IMR-90 (cell line): ENCODE measurements at regions not wholly inside any gene's neighbourhood (a gene's known extent, or its start where the extent isn't known, plus 50 kb on each side); places are given as distances from the start of the nearest gene placed in this dataset.

ENCODE experiments used
- ATAC-seq: fragments of 200-7000 bp; cut with Tn5 transposase; 2 replicates; pipeline ENCODE4 v1.9.1; 2020; ENCODE audit warnings: low read depth, mild to moderate bottlenecking, moderate library complexity
- BruUV-seq: library from RNA; stranded (reverse); fragments of 400-500 nt; replicated peaks from 2 replicates; lab custom pipeline; 2021; lab: Mats Ljungman, UMichigan
- CTCF ChIA-PET: fragments of 300-600 bp; formaldehyde crosslinking; extraction: SDS; loops from one replicate; lab custom pipeline; 2021; ENCODE audit warnings: antibody characterized with exemption; lab: Yijun Ruan, JAX
- POLR2A ChIA-PET: fragments of 300-600 bp; sonication (Branson Sonifier 250); formaldehyde crosslinking; loops from one replicate; lab custom pipeline; 2022; ENCODE audit warnings: antibody characterized with exemption; ENCODE audit not compliant: unreplicated experiment; lab: Charles Lee
- DNase-seq: peaks from one replicate; pipeline ENCODE4 v3.0.0; 2013
- H2AFZ ChIP-seq: replicated peaks from 2 replicates; pipeline ENCODE3; 2013; ENCODE audit warnings: low read length, mild to moderate bottlenecking; ENCODE audit not compliant: poor library complexity
- H2AK5ac ChIP-seq: 2 replicates; pipeline ENCODE4 v1.6.1; 2013; ENCODE audit warnings: low read depth, low read length, inconsistent platforms
- H2AK9ac ChIP-seq: replicated peaks from 2 replicates; pipeline ENCODE3; 2013; ENCODE audit warnings: mild to moderate bottlenecking, low read depth, low read length, moderate library complexity; ENCODE audit not compliant: poor library complexity
- H2BK120ac ChIP-seq: 2 replicates; pipeline ENCODE4 v1.6.1; 2013; ENCODE audit warnings: low read depth, low read length, inconsistent platforms
- H2BK15ac ChIP-seq: 3 replicates; pipeline ENCODE4 v1.6.1; 2013; ENCODE audit warnings: low read depth, low read length, inconsistent platforms
- H2BK20ac ChIP-seq: 2 replicates; pipeline ENCODE4 v1.6.1; 2013; ENCODE audit warnings: low read depth, mild to moderate bottlenecking, inconsistent platforms, low read length, moderate library complexity
- H2BK5ac ChIP-seq: 2 replicates; pipeline ENCODE4 v1.6.1; 2013; ENCODE audit warnings: mild to moderate bottlenecking, low read depth, low read length, inconsistent platforms; ENCODE audit not compliant: poor library complexity, severe bottlenecking
- H3K14ac ChIP-seq: replicated peaks from 2 replicates; pipeline ENCODE4 v1.6.1; 2013; ENCODE audit warnings: low read depth, low read length, inconsistent platforms
- H3K18ac ChIP-seq: 2 replicates; pipeline ENCODE4 v1.6.1; 2013; ENCODE audit warnings: low read depth, low read length, control low read depth
- H3K23ac ChIP-seq: 2 replicates; pipeline ENCODE4 v1.6.1; 2013; ENCODE audit warnings: low read depth, low read length, inconsistent platforms
- H3K27ac ChIP-seq: 2 replicates; pipeline ENCODE4 v1.5.1; 2013; ENCODE audit warnings: mild to moderate bottlenecking, control low read depth, low read length; ENCODE audit not compliant: insufficient read depth
- H3K27me3 ChIP-seq: 2 replicates; pipeline ENCODE4 v1.6.1; 2013; ENCODE audit warnings: low read length; ENCODE audit not compliant: control insufficient read depth, insufficient read depth
- H3K36me3 ChIP-seq: 2 replicates; pipeline ENCODE4 v1.6.1; 2013; ENCODE audit warnings: low read length, mixed read lengths; ENCODE audit not compliant: control insufficient read depth, insufficient read depth
- H3K4ac ChIP-seq: 2 replicates; pipeline ENCODE4 v1.6.1; 2013; ENCODE audit warnings: low read depth, low read length, inconsistent platforms
- H3K4me1 ChIP-seq: 2 replicates; pipeline ENCODE4 v1.6.1; 2013; ENCODE audit warnings: low read length, mixed read lengths; ENCODE audit not compliant: control insufficient read depth, insufficient read depth
- H3K4me2 ChIP-seq: 2 replicates; pipeline ENCODE4 v1.6.1; 2013; ENCODE audit warnings: low read depth, mild to moderate bottlenecking, control low read depth, low read length, moderate library complexity
- H3K4me3 ChIP-seq: 2 replicates; pipeline ENCODE4 v1.5.1; 2013; ENCODE audit warnings: low read depth, mild to moderate bottlenecking, control low read depth, low read length, moderate library complexity; ENCODE audit not compliant: insufficient read depth
- H3K56ac ChIP-seq: 2 replicates; pipeline ENCODE4 v1.6.1; 2013; ENCODE audit warnings: low read length, inconsistent platforms; ENCODE audit not compliant: insufficient read depth; ENCODE audit errors: extremely low read depth
- H3K79me1 ChIP-seq, 2 experiments: 2 replicates each; pipeline ENCODE4 v1.6.1; 2013; ENCODE audit warnings: low read length in 2 of 2, inconsistent platforms in 1 of 2, low read depth in 1 of 2
- H3K9ac ChIP-seq: 2 replicates; pipeline ENCODE4 v1.6.1; 2013; ENCODE audit warnings: low read depth, low read length, control low read depth
- H3K9me1 ChIP-seq: 2 replicates; pipeline ENCODE4 v1.6.1; 2013; ENCODE audit warnings: low read length, inconsistent platforms; ENCODE audit not compliant: insufficient read depth
- H3K9me3 ChIP-seq: 2 replicates; pipeline ENCODE4 v1.6.1; 2013; ENCODE audit warnings: low read length; ENCODE audit not compliant: control insufficient read depth, insufficient read depth
- H4K20me1 ChIP-seq: 2 replicates; pipeline ENCODE4 v1.6.1; 2013; ENCODE audit warnings: low read length, inconsistent platforms; ENCODE audit not compliant: insufficient read depth
- H4K5ac ChIP-seq: 2 replicates; pipeline ENCODE4 v1.6.1; 2013; ENCODE audit warnings: mild to moderate bottlenecking, low read depth, low read length, control low read depth
- H4K8ac ChIP-seq, 2 experiments: 2 replicates each; pipeline ENCODE4 v1.6.1; 2013; ENCODE audit warnings: low read depth in 2 of 2, low read length in 2 of 2, control low read depth in 1 of 2, inconsistent platforms in 1 of 2
- H4K91ac ChIP-seq: 2 replicates; pipeline ENCODE4 v1.6.1; 2013; ENCODE audit warnings: low read depth, low read length, inconsistent platforms; ENCODE audit not compliant: insufficient read depth
- FOS ChIP-seq: fragments of 150-350 bp; IDR thresholded peaks from 2 replicates; pipeline ENCODE4 v1.6.1; 2016; ENCODE audit warnings: low read depth, low read length
- MAFK ChIP-seq: IDR thresholded peaks from 2 replicates; pipeline ENCODE4 v1.6.1; 2012; ENCODE audit warnings: low read depth, low read length, improper control_type of control experiment
- MAZ ChIP-seq: IDR thresholded peaks from 2 replicates; pipeline ENCODE4 v1.6.1; 2012; ENCODE audit warnings: low read depth, mild to moderate bottlenecking, low read length, improper control_type of control experiment, moderate library complexity, borderline replicate concordance
- MXI1 ChIP-seq: IDR thresholded peaks from 2 replicates; pipeline ENCODE4 v1.6.1; 2012; ENCODE audit warnings: low read depth, mild to moderate bottlenecking, low read length, moderate library complexity, borderline replicate concordance
- NFE2L2 ChIP-seq: fragments of 150-350 bp; IDR thresholded peaks from 2 replicates; pipeline ENCODE4 v1.6.1; 2016; ENCODE audit warnings: low read depth, mild to moderate bottlenecking, low read length
- RCOR1 ChIP-seq: IDR thresholded peaks from 2 replicates; pipeline ENCODE4 v1.6.1; 2012; ENCODE audit warnings: mild to moderate bottlenecking, low read length, improper control_type of control experiment; ENCODE audit not compliant: insufficient replicate concordance
- RFX5 ChIP-seq: IDR thresholded peaks from 2 replicates; pipeline ENCODE4 v1.8.0; 2012; ENCODE audit warnings: low read depth, mild to moderate bottlenecking, low read length, moderate library complexity
- SMC3 ChIP-seq: fragments of 150-350 bp; IDR thresholded peaks from 2 replicates; pipeline ENCODE4 v1.6.1; 2016; ENCODE audit warnings: low read depth, mild to moderate bottlenecking, antibody characterized with exemption, low read length, moderate library complexity
- USF2 ChIP-seq: fragments of 150-350 bp; IDR thresholded peaks from 2 replicates; pipeline ENCODE4 v1.6.1; 2017; ENCODE audit warnings: mild to moderate bottlenecking, antibody characterized with exemption, low read length, low read depth
- dilution Hi-C: fragments of 300-500 bp; cut with HindIII; formaldehyde crosslinking; loops from one replicate; pipeline ENCODE4 v1.14.3; 2018; ENCODE audit warnings: low sequenced_read_pairs; ENCODE audit not compliant: unreplicated experiment
- in situ Hi-C: fragments of 300-500 bp; cut with MboI; formaldehyde crosslinking; loops from 3 replicates; pipeline ENCODE4 v1.14.3; 2019; ENCODE audit warnings: low sequenced_read_pairs, inconsistent platforms, mixed read lengths
- intact Hi-C: fragments of 100-400 bp; cut with micrococcal nuclease; formaldehyde crosslinking; loops from 2 replicates; pipeline ENCODE4 v1.10.0; 2022

GRCh38 chr10:55212051-55212450, 411.0 kb upstream of the PCDH15 start:
- H2AK5ac ChIP-seq, result no peak overlapping the region
- no peak overlapping the region for H3K4me2 ChIP-seq
- no peak overlapping the region for H2BK15ac ChIP-seq
- no peaks in the 10 kb centered on the region for H4K20me1 ChIP-seq
- dilution Hi-C loops, result no loop called here
- no peak overlapping the region for H3K4me3 ChIP-seq
- H3K4me1 ChIP-seq, result no peaks in the 10 kb centered on the region
- no peaks in the 10 kb centered on the region for H3K27me3 ChIP-seq
- H3K18ac ChIP-seq, result no peak overlapping the region
- H2BK5ac ChIP-seq, result no peak overlapping the region
- no peak overlapping the region for H3K4ac ChIP-seq
- no peak overlapping the region for H3K14ac ChIP-seq
- H3K9me1 ChIP-seq, result no peaks in the 10 kb centered on the region
- ChIA-PET POLR2A (interaction anchor here (1.1 kb wide), 1 partner anchor 15 kb away, joined by 3 read pairs; no protein-coding TSS in a partner anchor), CTCF (no interaction called here)
- TF ChIP-seq USF2 (no peak), FOS (no peak), SMC3 (no peak), RFX5 (no peak), NFE2L2 (no peak), MAZ (no peak), MXI1 (no peak), MAFK (no peak), RCOR1 (no peak)
- intact Hi-C loops, result no loop called here
- BruUV-seq, result no TSS peak
- H3K56ac ChIP-seq, result no peak overlapping the region
- H3K27ac ChIP-seq, result no peak overlapping the region
- H2BK20ac ChIP-seq, result no peak overlapping the region
- ATAC-seq, result no peak
- H3K9me3 ChIP-seq, result no peaks in the 10 kb centered on the region
- H4K8ac ChIP-seq, result no peak overlapping the region
- H3K36me3 ChIP-seq, result no peaks in the 10 kb centered on the region
- H2AFZ ChIP-seq, result no peak overlapping the region
- H4K5ac ChIP-seq, result no peak overlapping the region
- no peak for DNase-seq
- H3K9ac ChIP-seq, result no peak overlapping the region
- no peaks in the 10 kb centered on the region for H3K79me1 ChIP-seq
- no peak overlapping the region for H2BK120ac ChIP-seq
- H2AK9ac ChIP-seq, result no peak overlapping the region
- H4K91ac ChIP-seq, result no peak overlapping the region
- H3K23ac ChIP-seq, result no peak overlapping the region
- in situ Hi-C loops, result no loop called here
